MM.1S (cell line): ENCODE measurements at regions not wholly inside any gene's neighbourhood (a gene's known extent, or its start where the extent isn't known, plus 50 kb on each side); places are given as distances from the start of the nearest gene placed in this dataset.

Experiments
- DNase-seq: peaks from one replicate; pipeline ENCODE4 v3.0.0-alpha.2; 2015
- H2AFZ ChIP-seq: fragments of 300-600 bp; sonication (generic); 2 replicates; pipeline ENCODE4 v1.6.0; 2016; ENCODE audit warnings: antibody characterized with exemption, low read length
- H3F3A ChIP-seq: fragments of 300-600 bp; sonication (generic); 2 replicates; pipeline ENCODE4 v1.6.1; 2016; ENCODE audit warnings: mild to moderate bottlenecking, antibody characterized with exemption, low read length, moderate library complexity, mixed read lengths; ENCODE audit not compliant: insufficient read depth
- H3K27ac ChIP-seq: fragments of 300-600 bp; sonication (generic); 2 replicates; pipeline ENCODE4 v1.5.1; 2016; ENCODE audit warnings: mild to moderate bottlenecking, low read length
- H3K27me3 ChIP-seq: fragments of 300-600 bp; sonication (generic); replicated peaks from 2 replicates; pipeline ENCODE4 v1.6.0; 2016; ENCODE audit warnings: low read length; ENCODE audit not compliant: insufficient read depth
- H3K36me3 ChIP-seq: fragments of 300-600 bp; sonication (generic); replicated peaks from 2 replicates; pipeline ENCODE4 v1.6.1; 2016; ENCODE audit warnings: mild to moderate bottlenecking, low read length, mixed read lengths; ENCODE audit not compliant: insufficient read depth
- H3K4me1 ChIP-seq: fragments of 300-600 bp; sonication (generic); 2 replicates; pipeline ENCODE4 v1.6.1; 2016; ENCODE audit warnings: low read length, mixed read lengths
- H3K4me2 ChIP-seq: fragments of 300-600 bp; sonication (generic); 2 replicates; pipeline ENCODE4 v1.6.0; 2016; ENCODE audit warnings: low read depth, low read length
- H3K4me3 ChIP-seq: fragments of 300-600 bp; sonication (generic); 2 replicates; pipeline ENCODE4 v1.5.1; 2016; ENCODE audit warnings: low read length, mixed read lengths
- H3K79me2 ChIP-seq: fragments of 300-600 bp; sonication (generic); 2 replicates; pipeline ENCODE4 v1.6.1; 2016; ENCODE audit warnings: mixed run types, low read length, mixed read lengths
- H3K9ac ChIP-seq: fragments of 300-600 bp; sonication (generic); 2 replicates; pipeline ENCODE4 v1.6.1; 2016; ENCODE audit warnings: low read length, mixed read lengths
- H3K9me2 ChIP-seq: fragments of 300-600 bp; sonication (generic); replicated peaks from 2 replicates; pipeline ENCODE4 v1.6.1; 2016; ENCODE audit warnings: mild to moderate bottlenecking, low read length, mixed read lengths; ENCODE audit not compliant: insufficient read depth
- H3K9me3 ChIP-seq: fragments of 300-600 bp; sonication (generic); replicated peaks from 2 replicates; pipeline ENCODE4 v1.6.1; 2016; ENCODE audit warnings: mild to moderate bottlenecking, low read length, mixed read lengths; ENCODE audit not compliant: insufficient read depth
- H4K20me1 ChIP-seq: fragments of 300-600 bp; sonication (generic); 2 replicates; pipeline ENCODE4 v1.6.1; 2016; ENCODE audit warnings: mild to moderate bottlenecking, low read length, moderate library complexity, mixed read lengths; ENCODE audit not compliant: insufficient read depth
- EZH2 ChIP-seq: fragments of 300-600 bp; sonication (generic); optimal IDR thresholded peaks from 2 replicates; pipeline ENCODE3; 2017; ENCODE audit warnings: low read depth, mild to moderate bottlenecking, antibody characterized with exemption, low read length, mixed read lengths
- EZH2phosphoT487 ChIP-seq: fragments of 300-600 bp; sonication (generic); IDR thresholded peaks from 2 replicates; pipeline ENCODE4 v1.6.1; 2018; ENCODE audit warnings: antibody characterized with exemption, low read length
- TF ChIP-seq, protein P1 (sequence below): fragments of 300-600 bp; sonication (generic); IDR thresholded peaks from 2 replicates; pipeline ENCODE4 v1.5.1; 2016; ENCODE audit warnings: antibody characterized with exemption, low read length, mixed read lengths

DNA sequence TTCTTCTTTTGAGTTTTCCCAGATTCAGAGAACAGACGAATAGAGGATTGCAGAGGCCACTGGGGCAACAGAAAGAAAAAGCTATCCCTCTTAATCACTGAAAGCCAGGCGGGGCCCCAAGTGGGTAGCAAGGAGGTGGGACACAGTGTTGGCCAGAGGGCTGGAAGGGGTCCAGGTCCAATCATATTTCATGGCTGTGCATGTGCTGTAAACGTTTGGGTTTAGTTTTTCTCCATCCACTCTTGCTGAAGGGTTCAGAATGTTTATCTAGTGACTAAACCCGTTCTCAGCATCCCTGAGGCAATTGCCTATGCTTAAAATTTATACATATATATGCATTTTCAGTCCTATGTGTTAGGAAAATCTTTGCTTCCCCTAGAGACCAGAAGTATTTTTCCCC lies 99.4 kb upstream of the EPHA4 start:
- Histone ChIP-seq H3K9me2 (no peaks in the 10 kb centered on the region), H3K27ac (no peak overlapping the region), H3K79me2 (no peaks in the 10 kb centered on the region), H3K9me3 (no peaks in the 10 kb centered on the region), H4K20me1 (no peaks in the 10 kb centered on the region), H3K27me3 (no peaks in the 10 kb centered on the region), H3K9ac (no peak overlapping the region), H3K4me2 (no peak overlapping the region), H3K4me1 (no peaks in the 10 kb centered on the region), H3F3A (no peaks in the 10 kb centered on the region), H3K36me3 (no peaks in the 10 kb centered on the region), H3K4me3 (no peak overlapping the region), H2AFZ (no peak overlapping the region)
- DNase-seq: no peak
- no peak for TF ChIP-seq EZH2phosphoT487
- TF ChIP-seq, protein P1, sequence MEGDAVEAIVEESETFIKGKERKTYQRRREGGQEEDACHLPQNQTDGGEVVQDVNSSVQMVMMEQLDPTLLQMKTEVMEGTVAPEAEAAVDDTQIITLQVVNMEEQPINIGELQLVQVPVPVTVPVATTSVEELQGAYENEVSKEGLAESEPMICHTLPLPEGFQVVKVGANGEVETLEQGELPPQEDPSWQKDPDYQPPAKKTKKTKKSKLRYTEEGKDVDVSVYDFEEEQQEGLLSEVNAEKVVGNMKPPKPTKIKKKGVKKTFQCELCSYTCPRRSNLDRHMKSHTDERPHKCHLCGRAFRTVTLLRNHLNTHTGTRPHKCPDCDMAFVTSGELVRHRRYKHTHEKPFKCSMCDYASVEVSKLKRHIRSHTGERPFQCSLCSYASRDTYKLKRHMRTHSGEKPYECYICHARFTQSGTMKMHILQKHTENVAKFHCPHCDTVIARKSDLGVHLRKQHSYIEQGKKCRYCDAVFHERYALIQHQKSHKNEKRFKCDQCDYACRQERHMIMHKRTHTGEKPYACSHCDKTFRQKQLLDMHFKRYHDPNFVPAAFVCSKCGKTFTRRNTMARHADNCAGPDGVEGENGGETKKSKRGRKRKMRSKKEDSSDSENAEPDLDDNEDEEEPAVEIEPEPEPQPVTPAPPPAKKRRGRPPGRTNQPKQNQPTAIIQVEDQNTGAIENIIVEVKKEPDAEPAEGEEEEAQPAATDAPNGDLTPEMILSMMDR: no peak
- TF ChIP-seq EZH2: no peak

DNA sequence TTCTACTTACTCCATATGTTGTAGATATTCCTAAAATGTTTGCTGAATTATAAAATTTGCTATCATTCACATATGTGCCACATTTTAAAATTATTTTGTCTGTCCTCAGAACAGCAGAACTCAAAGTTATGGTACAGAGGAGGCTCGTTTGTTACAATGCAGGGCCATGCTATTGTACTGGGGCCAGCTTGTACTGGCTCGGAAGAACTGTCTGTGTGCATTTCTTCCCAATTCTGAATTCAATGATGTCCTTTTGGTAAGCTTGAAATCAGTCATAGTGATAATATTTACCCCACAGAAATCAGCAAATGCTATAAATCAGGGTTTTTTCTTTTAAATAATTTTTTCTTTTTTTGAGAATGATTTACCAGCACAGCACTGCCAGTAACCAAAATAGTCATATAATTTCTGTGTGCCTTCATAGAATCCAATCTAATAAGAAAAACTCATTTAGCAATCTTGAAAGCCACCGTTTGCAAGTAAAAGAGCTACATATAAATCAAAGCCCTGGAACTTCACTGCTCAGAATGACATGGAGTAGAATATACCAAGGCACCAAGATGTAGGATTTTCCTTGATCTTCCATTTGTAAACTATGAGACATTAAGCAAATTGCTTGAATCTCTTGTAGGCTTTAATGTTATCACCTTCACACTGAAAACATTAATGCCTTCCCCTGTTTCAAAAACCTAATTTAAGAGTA lies 90.7 kb upstream of the EPHA4 start:
- no peaks in the 10 kb centered on the region for H3K4me1 ChIP-seq
- H3K79me2 ChIP-seq: no peaks in the 10 kb centered on the region
- no peaks in the 10 kb centered on the region for H4K20me1 ChIP-seq
- H3K4me3 ChIP-seq: no peak overlapping the region
- no peak overlapping the region for H3K27ac ChIP-seq
- H3K9me3 ChIP-seq: no peaks in the 10 kb centered on the region
- H2AFZ ChIP-seq: no peak overlapping the region
- no peaks in the 10 kb centered on the region for H3F3A ChIP-seq
- H3K9me2 ChIP-seq: no peaks in the 10 kb centered on the region
- H3K36me3 ChIP-seq: no peaks in the 10 kb centered on the region
- H3K4me2 ChIP-seq: no peak overlapping the region
- H3K27me3 ChIP-seq: no peaks in the 10 kb centered on the region
- TF ChIP-seq, protein P1: no peak
- TF ChIP-seq EZH2phosphoT487 (no peak), EZH2 (no peak)
- no peak overlapping the region for H3K9ac ChIP-seq
- no peak for DNase-seq

DNA sequence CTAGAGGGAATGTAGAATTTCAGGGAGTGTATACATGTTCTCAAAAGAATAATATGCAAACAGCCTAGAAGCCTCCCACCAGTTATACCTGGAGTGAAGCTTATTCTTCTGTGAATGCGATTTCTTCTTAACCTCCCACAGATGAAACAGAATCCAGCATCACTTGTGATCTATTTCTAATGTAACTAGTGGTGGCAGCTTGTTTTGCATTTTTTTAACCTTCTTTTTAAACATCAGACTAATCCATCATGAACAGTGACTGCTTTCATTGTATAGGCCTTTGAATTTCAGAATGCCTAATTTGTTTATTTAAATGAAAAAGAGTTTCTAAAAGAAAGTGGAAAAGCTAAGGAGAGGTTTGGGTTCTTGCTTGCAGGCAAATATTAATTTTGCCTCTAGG lies 85.7 kb upstream of the EPHA4 start:
- Histone ChIP-seq H3K9me2 (no peaks in the 10 kb centered on the region), H3K9me3 (no peaks in the 10 kb centered on the region), H3K4me3 (no peak overlapping the region), H2AFZ (no peak overlapping the region), H4K20me1 (no peaks in the 10 kb centered on the region), H3K27me3 (no peaks in the 10 kb centered on the region), H3K4me2 (no peak overlapping the region), H3K4me1 (no peaks in the 10 kb centered on the region), H3K27ac (no peak overlapping the region), H3K79me2 (no peaks in the 10 kb centered on the region), H3F3A (no peaks in the 10 kb centered on the region), H3K36me3 (no peaks in the 10 kb centered on the region), H3K9ac (no peak overlapping the region)
- DNase-seq: no peak
- TF ChIP-seq, protein P1: no peak
- no peak for TF ChIP-seq EZH2phosphoT487
- TF ChIP-seq EZH2: no peak
